Body of pancreas (tissue), 4 donors: ENCODE measurements at regions not wholly inside any gene's neighbourhood (a gene's known extent, or its start where the extent isn't known, plus 50 kb on each side); places are given as distances from the start of the nearest gene placed in this dataset.

Experiments
- CTCF ChIP-seq, 7 experiments: fragments of 450-650 bp in 4 of 7; fragments of 200-600 bp in 3 of 7; sonication (generic) in 3 of 7; IDR thresholded peaks; one replicate each; pipeline ENCODE4 v1.5.1; 2016 to 2019; ENCODE audit warnings: antibody characterized with exemption in 7 of 7
- POLR2A ChIP-seq, 3 donors: fragments of 450-650 bp; IDR thresholded peaks; one replicate each; pipeline ENCODE4 v1.6.1; 2016; ENCODE audit warnings: antibody characterized with exemption in 3 of 3, mild to moderate bottlenecking in 2 of 3

- no peak for TF ChIP-seq CTCF (IDR thresholded peaks at IDR 0.05)
- TF ChIP-seq POLR2A (IDR thresholded peaks at IDR 0.05), result no peak
Measured at GRCh38 chr5:39811381-39811780, 386.6 kb upstream of the DAB2 start.
